ENCODE measurements at regions not wholly inside any gene's neighbourhood (a gene's known extent, or its start where the extent isn't known, plus 50 kb on each side); places are given as distances from the start of the nearest gene placed in this dataset.

DNA sequence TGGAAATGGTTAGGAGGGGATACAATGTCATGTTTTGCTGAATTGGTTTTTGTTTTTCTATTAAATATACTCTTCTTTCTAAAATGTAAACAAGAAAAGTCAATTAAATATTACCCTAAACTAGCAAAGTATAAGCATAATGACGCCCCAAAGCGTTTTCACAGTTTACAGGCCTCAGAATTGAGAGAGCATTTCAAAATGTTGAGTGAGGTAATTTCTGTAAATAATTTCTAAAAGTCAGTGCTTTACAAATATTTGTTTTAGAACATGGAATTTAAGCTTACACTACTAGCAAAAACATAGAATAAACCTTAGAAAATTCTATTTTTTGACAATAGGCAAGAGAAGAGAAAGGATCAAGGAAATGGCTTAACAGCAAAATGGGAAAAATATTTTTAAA, 958.4 kb upstream of the USP15 start:
- TF ChIP-seq, protein P1, sequence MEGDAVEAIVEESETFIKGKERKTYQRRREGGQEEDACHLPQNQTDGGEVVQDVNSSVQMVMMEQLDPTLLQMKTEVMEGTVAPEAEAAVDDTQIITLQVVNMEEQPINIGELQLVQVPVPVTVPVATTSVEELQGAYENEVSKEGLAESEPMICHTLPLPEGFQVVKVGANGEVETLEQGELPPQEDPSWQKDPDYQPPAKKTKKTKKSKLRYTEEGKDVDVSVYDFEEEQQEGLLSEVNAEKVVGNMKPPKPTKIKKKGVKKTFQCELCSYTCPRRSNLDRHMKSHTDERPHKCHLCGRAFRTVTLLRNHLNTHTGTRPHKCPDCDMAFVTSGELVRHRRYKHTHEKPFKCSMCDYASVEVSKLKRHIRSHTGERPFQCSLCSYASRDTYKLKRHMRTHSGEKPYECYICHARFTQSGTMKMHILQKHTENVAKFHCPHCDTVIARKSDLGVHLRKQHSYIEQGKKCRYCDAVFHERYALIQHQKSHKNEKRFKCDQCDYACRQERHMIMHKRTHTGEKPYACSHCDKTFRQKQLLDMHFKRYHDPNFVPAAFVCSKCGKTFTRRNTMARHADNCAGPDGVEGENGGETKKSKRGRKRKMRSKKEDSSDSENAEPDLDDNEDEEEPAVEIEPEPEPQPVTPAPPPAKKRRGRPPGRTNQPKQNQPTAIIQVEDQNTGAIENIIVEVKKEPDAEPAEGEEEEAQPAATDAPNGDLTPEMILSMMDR (IDR thresholded peaks at IDR 0.05), result no peak
- TF ChIP-seq POLR2A (IDR thresholded peaks at IDR 0.05), result no peak
